ENCODE measurements at regions not wholly inside any gene's neighbourhood (a gene's known extent, or its start where the extent isn't known, plus 50 kb on each side); places are given as distances from the start of the nearest gene placed in this dataset.
"Not testable (repeated sequence)": the region's sequence is repeated elsewhere in the genome, so short reads cannot be mapped to it uniquely, and the experiment has no call there.

DNA sequence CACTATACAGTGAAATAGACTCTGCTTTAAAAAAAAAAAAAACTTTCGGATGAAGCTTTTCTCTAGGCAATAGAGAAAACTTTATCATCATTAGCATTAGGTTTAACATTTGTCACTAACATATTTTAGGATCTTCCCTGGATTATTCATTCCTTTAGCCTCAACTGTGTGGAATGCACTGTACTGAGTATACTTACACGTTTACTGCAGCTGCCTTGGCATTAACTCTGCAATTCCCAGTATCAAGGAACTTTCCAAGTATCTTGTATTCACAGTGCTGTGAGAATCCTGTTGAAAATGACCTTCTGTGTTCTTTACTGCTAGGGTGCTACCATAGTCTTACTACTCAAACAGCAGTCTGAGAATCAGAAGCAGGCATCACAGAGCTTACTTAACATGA is 328.2 kb upstream of the COL3A1 start:
- DNase-seq (ENCODE audit: low spot score): no peak

DNA sequence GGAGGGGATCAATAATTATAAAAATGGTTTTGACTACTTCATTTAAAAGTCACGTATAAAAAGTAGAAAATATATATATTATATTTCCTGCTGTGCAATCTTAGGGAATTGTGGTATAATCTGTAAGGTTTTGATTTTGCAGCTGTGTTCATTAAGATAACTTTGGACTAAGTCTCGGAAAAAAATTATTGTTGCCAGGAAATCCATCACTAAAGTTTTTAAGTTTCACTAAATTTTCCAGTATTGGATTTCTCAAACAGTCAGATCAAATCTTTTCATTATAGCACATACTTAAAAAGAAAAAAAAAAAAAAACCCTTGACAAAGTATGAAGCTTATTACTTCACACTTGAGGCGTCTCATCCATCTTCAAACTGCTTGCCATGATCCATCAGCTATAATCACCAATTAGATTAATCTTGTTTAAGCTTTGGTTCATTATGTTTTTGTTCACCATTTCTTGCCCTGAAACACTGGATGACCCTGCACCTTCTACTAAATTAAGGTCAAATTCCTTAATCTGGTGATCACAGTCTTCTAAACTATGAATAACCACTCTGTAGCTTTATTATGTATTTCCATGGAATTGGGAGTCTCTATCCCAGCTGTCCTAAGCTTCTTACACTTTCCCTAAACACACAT is 326.6 kb upstream of the COL3A1 start:
- DNase-seq (ENCODE audit: low spot score): no peak

DNA sequence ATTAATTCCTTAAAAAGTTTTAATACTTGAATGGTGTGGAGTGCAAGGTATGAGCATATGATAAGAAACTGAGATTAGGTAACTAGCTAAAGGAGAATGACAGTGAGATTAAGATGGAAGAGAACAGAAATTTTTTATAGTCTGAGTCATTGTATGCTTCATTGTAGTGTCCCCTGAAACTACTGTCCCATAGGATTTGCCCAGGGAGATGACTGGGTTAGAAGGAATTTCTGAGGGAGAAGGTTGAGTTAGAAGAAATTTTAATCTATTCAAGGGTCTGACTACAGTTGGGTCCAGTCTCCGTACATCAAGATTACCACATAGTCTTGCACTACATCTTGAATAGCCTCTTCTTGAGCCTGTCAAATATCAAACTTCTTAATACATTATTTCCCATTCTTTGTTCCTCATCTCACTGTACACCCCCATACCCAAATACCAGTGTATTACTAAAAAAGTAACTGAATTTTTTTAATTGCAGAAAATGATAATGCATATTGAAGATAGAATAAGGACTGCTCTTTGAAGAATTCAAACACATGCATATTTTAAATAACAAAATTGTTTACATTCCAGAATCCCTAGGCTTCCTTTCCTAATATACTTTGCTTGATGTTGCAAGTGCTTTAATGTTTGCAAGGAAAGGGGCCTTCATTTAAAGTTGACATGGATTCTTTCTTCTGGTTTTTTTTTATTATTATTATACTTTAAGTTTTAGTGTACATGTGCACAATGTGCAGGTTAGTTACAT is 314.3 kb upstream of the COL3A1 start:
- DNase-seq (ENCODE audit: low spot score): peak; percentile 76

DNA sequence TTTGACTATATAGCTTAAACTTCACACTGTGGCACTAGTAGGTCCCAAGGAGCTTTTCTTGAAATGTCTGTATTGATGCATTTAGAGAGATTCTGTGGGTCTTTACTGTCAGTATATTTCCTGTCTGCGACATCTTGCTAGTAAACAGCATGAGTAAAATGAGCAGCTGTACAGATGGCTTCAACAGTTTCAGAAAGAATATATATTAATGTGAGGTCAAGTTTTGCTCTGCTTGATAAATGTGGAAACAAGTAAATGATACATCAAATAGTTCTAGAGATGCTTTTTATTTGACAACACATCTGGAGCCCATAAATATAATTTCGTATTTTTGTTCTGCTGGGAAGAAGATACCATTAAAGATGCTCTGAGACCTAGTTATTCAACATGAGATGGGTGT is 310.9 kb upstream of the COL3A1 start:
- DNase-seq (ENCODE audit: low spot score): no peak

DNA sequence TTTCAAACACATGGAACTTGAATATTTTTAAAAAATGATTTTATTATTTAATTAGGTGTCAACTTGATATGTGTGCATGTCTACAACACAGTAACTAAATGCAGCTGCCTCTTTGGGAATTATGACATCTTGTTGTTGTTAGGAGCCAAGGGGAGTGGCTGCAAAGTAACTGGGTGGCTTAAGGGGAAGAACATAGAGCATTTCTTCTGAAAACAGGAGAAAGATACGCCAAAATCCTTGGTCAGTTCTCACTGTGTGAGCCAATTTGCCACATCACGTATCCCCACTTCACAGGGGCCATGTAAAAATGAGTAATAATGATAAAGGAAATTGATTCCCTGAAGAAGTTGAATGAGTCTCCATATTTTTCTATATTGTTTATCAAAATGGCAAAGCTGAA is 309.8 kb upstream of the COL3A1 start:
- no peak for DNase-seq (ENCODE audit: low spot score)

DNA sequence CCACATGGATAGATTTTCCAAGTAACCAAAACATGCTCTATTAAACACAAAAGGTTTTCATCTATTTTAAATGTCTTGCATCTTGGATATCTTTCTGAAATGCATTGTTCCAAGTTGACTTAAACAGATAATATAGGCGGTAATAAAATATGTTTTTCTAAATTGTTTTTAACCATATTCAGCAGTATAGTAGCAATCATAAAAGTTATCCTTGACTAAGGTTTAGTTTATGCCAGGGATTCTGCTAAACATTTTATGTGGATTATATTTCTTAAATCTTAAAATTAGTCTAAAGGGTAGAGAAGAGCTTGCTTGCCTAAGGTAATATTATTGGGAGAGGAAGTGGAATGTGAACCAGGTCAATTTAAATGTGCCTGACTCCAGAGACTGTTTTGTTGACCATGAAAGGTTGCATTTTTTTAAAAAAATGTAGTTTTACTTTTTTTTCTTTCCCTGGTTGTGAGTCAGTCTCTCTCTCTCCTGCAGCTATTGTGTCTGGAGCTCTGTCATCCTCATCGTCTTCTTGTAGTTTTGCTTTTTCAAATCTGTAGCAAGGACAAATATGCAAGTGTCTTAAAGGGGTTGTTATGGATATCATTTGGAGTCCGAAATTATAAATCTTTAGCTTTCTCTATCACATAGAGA is 309.1 kb upstream of the COL3A1 start:
- DNase-seq (ENCODE audit: low spot score): no peak

DNA sequence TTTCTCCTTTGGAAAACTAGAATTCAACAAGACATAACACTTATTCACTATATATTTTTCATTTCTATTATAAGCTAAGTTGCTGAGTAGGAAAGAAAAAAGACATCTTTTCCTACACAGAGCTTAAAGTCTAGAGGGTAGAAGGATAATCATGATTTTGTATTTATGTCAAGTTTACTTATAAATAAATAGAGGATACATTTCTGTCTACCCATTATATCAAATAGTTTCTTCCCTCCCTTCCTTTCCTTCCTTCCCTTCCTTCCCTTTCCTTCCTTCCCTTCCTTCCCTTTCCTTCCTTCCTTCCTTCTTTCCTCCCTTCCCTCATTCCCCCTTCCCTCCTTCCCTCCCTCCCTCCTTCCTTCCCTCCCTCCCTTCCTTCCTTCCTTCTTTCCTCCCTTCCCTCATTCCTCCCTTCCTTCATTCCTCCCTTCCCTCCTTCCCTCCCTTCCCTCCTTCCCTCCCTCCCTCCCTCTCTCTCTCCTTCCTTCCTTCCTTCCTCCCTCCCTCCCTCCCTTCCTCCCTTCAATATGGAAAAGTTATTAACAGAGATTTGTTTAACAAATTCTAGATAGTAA is 308.4 kb upstream of the COL3A1 start:
- DNase-seq (ENCODE audit: low spot score): no peak

DNA sequence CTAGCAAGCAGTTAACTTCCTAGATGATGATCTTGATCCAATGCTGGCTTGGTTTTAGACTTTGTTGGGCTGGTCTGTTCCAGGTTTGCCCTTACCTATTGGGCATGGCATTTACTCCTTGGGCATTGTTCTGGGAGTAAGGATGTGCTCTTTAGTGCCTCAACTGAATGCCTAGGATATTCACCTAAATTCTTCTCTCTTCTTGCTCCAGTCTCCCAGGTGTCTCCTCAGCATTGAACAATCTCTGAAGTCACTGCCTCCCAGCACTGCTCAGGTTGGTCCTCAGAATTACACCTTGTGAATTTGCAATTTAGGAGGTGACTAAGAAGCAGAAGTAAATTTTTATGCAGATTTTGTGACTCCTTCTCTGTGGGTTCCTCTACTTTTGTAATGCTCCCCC is 307.7 kb upstream of the COL3A1 start:
- DNase-seq (ENCODE audit: low spot score): no peak

DNA sequence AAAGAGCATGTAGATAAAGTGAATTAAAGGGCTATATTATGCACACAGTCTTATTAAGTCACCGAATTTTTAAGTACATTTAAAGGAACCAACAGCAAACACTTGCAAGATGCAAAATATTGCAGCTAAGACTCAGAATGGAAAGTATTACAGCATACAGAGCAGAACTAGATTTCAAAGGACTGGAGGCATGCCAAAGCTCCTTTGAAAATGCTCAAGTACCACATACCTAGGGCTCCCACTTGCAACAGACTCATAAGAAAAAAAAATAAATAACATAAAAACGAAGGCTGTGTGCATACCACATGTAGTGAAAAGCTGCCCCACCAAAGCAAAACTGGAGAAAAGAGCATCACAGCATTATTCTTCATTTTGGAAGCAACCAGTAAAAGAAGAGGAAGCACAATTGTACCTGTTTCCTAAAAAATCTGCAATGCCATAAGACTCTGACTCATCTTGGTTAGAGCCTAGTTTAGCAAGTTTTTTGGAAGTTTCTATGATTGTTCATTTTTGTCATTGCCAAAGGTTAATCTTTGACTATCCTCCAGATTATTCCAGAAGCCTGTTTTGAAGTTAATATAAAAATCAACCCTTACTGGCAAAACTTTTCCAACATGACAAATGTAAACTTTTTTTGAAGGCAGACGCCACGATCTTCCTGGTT is 306.0 kb upstream of the COL3A1 start:
- DNase-seq (ENCODE audit: low spot score): no peak

DNA sequence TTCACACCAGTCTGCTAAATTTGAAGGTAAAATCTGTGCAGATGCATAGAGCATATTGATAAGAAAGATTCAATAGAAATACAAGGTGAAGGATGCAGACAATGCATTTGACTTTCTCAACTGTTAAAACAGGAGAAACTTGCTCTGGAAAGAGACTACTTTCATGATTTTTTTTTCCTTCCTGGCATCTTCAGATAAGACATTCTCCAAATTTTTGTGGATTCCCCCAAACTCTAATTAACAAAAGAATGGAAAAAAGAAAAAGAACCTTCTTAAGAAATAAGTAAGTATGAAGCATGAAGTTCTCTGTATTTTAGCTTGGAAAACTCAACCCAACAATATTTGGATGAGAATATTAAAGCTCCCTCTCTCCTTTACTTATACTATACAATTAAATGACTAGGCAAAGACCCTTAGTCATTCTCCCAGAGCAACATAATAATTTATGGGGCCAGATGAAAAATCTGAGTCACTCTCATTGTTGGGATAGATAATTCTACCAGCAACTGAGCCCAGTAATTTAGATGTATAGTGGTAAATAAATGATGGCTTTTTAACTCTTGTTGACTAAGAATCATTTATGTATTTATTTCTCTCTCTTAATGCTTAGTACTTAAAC is 298.7 kb upstream of the COL3A1 start:
- peak; percentile 13 for DNase-seq (ENCODE audit: low spot score)

DNA sequence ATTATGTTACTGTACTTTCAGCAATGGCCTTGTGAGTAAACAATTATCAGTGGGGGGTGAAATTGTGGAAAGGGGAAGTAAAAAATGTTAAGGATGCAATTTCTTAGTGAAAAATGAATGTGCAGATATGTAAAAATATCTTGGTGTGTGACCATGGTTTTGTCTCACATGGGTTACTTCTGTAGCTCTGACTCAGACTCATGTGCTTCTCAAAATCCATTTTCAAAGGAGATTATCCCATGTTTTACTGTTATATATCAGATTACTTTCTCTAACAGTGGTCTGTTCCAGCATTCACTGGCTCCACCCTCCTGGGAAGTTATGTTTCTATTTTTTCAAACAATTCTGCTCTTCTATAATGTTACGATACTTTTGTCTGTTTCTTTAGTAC is 298.2 kb upstream of the COL3A1 start:
- no peak for DNase-seq (ENCODE audit: low spot score)

DNA sequence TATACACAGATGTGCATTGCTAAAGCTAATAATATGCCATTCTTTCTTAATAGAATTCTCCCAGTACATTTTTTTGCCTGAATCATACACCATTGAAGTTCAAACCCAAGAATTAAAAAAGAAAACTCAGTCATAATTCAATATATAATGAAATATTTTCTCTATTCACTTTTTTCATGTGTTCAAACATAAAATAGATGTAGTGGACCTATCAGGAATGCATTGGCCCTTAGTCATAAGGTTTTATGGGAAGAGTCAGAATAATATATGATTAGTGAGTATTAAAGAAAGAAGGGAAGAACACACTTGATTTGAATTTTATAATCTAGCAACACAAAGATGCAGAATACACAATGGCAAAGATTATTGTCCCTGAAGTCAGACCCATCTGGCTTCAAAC is 297.0 kb upstream of the COL3A1 start:
- DNase-seq (ENCODE audit: low spot score): no peak

DNA sequence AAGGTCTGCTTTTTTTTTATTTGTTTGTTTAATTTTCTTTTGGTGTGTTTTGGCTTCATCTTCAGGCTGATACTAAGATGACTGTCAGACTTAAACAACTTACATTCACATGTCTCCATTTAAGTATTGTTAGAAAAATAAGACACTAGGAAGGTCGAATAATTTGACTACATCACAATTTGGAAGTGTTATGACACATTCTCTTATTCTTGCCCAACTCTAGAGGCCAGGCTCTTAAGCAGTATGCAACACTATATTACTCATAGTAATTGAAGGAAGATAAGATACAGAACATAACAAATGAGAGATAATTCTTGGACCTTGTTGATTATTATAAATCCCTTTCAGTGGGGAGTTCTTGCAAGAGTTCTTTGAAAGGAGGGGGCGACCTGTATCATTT is 295.3 kb upstream of the COL3A1 start:
- DNase-seq (ENCODE audit: low spot score): no peak

DNA sequence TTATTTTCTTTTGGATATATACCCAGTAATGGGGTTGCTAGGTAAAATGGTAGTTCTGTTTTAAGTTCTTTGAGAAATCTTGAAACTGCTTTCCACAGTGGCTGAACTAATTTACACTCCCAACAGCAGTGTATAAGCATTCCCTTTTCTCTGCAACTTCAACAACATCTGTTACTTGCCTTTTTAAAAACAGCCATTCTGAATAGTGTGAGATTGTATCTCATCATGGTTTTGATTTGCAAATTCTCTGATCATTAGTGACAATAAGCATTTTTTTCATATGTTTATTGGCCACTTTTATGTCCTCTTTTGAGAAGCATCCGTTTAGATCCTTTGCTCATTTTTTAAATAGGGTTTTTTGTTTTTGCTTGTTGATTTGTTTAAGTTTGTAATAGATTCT is 291.3 kb upstream of the COL3A1 start:
- no peak for DNase-seq (ENCODE audit: low spot score)

DNA sequence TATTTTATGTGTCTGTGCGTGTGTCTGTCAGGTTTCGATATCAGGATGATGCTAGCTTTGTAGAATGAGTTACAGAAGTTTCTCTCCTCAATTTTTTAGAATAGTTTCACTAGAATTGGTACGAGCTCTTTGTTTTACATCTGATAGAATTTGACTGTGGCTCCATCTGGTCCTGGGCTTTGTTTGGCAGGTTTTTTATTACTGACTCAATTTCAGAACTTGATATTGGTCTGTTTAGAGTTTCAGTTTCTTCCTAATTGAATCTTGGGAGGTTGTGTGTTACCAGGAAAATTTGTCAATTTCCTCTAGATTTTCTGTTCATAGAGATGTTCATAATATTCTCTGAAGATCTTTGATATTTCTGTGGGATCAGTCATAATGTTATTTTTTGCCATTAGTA is 289.4 kb upstream of the COL3A1 start:
- DNase-seq (ENCODE audit: low spot score): no peak

DNA sequence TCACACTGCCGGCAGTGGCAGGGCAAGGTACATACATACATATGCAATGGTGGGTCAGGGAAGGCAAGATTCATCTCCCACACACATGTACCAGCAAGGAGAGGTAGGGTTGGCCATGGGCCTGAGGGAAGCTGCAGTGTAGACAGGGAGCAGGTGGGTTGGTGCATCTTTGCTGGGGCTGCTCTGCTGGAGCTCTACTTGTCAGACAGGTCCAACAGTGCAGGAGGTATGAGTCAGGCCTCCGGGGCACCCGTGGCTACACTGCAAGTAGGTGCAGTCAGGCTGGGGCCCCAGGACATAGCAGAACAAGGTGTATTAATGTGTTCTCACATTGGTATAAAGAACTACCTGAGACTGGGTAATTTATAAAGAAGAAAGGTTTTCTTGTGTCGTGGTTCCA is 281.1 kb upstream of the COL3A1 start:
- DNase-seq (ENCODE audit: low spot score): no peak

DNA sequence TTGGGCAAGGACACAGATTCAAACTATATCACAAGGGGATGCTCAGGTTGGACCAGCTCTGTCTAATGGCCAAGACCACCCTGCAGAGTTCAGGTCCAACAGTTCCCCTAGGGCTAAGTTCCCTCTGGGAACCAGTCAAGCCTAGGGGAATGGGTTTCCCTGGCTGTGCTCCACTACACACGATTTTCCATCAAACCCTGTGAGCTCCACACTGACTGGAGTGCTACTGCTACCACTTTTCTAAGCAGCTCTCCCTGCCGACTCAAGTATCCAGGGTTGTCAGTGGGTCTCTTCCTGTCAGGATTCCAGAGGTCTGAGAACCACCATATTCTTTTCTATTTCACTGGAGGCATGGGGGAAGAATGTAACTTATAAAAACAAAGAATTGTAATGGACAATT is 280.4 kb upstream of the COL3A1 start:
- no peak for DNase-seq (ENCODE audit: low spot score)

DNA sequence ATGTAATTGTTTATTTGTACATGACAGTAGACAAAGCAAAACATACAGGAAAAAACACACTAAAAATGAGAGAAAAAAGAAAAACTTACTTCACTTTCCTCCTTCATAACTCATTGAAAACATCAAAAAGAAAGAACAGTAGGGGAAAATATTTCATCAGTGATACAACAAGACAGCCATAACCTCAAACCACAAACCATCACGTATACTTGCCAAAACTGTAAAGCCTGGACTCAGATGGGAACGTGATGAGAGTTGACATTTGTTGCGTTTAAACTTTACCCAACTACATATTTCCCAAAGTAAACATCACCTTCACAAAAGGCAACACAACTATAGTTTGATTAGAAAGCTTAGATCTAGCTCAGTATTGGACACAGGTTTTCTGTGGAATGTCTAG is 278.2 kb upstream of the COL3A1 start:
- DNase-seq (ENCODE audit: low spot score): no peak

DNA sequence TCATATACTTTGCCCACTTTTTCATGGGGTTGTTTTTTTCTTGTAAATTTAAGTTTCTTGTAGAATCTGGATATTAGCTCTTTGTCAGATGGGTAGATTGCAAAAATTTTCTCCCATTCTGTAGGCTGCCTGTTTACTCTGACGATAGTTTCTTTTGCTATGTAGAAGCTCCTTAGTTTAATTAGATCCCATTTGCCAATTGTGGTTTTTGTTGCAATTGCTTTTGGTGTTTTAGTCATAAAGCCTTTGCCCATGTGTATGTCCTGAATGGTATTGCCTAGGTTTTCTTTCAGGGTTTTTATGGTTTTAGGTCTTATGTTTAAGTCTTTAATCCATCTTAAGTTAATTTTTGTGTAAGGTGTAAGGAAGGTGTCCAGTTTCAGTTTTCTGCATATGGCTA is 276.0 kb upstream of the COL3A1 start:
- DNase-seq (ENCODE audit: low spot score): not testable (repeated sequence)

DNA sequence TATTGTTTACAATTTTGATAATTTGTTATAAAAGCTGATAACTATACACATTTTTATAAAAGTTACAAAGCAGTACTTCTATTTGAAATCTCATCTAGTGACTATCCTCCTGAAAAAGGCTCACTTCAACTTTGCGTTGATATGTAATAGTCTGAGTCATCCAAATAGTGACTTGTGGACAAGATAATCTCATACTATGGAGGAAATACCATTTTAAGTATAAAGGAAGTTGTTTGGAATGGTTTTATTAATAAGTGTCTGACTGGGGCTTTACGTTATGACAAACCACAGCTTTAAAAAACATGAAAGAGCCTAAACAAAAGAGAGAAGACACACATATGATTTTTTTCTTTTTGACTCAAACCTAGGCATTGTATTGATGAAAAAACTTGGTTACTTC is 272.3 kb upstream of the COL3A1 start:
- peak; percentile 23 for DNase-seq (ENCODE audit: low spot score)

DNA sequence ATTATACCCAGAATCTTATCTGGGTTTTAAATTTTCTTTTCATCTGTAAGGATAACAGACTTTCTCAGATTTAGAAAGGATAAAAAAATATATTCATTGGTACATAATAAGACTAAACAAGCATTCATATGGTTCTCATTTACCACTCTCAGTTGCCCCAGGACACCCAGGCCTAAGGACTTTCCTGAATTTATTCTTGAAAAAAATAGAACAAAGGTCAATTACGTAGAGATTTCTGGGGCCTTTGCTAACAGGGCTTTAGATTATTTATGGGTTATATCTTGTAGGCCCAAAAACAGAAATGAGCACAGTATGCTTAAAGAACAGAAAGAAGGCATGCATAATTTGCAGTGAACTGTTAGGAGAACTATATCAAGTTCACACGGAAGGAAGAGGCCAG is 269.0 kb upstream of the COL3A1 start:
- DNase-seq (ENCODE audit: low spot score): no peak

DNA sequence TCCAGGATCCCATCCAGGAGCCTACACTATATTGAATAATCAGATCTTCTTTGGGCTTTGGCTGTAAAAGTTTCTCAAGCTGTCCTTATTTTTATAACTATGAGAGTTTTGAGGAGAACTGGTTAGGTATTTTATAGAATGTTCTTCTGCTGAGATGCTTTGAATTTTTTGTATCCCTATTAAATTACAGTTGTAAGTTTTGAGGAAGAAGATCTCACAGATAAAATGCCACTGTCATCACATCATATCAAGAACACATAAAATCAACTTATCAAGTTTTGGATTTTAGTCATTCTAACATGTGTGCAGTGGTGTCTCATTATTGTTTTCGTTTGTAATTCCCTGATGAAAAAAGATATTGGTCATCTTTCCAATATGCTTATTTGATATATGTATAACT is 260.2 kb upstream of the COL3A1 start:
- no peak for DNase-seq (ENCODE audit: low spot score)
